ENCODE measurements at regions not wholly inside any gene's neighbourhood (a gene's known extent, or its start where the extent isn't known, plus 50 kb on each side); places are given as distances from the start of the nearest gene placed in this dataset.

- TF ChIP-seq, protein P1, sequence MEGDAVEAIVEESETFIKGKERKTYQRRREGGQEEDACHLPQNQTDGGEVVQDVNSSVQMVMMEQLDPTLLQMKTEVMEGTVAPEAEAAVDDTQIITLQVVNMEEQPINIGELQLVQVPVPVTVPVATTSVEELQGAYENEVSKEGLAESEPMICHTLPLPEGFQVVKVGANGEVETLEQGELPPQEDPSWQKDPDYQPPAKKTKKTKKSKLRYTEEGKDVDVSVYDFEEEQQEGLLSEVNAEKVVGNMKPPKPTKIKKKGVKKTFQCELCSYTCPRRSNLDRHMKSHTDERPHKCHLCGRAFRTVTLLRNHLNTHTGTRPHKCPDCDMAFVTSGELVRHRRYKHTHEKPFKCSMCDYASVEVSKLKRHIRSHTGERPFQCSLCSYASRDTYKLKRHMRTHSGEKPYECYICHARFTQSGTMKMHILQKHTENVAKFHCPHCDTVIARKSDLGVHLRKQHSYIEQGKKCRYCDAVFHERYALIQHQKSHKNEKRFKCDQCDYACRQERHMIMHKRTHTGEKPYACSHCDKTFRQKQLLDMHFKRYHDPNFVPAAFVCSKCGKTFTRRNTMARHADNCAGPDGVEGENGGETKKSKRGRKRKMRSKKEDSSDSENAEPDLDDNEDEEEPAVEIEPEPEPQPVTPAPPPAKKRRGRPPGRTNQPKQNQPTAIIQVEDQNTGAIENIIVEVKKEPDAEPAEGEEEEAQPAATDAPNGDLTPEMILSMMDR (IDR thresholded peaks at IDR 0.05) = no peak
- no peak for TF ChIP-seq POLR2A (IDR thresholded peaks at IDR 0.05)
Observed at GRCh38 chr15:96858694-96859093, 528.2 kb downstream of the NR2F2 start.

Data from heart left ventricle (tissue), 13 donors.